ENCODE measurements at regions not wholly inside any gene's neighbourhood (a gene's known extent, or its start where the extent isn't known, plus 50 kb on each side); places are given as distances from the start of the nearest gene placed in this dataset.

- no peak overlapping the region for H3K4me3 ChIP-seq
- DNase-seq (ENCODE audit: low spot score): no peak
- H3K27ac ChIP-seq: no peak overlapping the region
- no peaks in the 10 kb centered on the region for H3K4me1 ChIP-seq
- H3K9me3 ChIP-seq: no peaks in the 10 kb centered on the region
- no peaks in the 10 kb centered on the region for H3K36me3 ChIP-seq
- no peaks in the 10 kb centered on the region for H3K27me3 ChIP-seq
- no peak for TF ChIP-seq CTCF (IDR thresholded peaks at IDR 0.05)
Measured at GRCh38 chr18:57900906-57901435, 97.9 kb upstream of the ATP8B1 start.

GRCh38 chr18:57898506-57899124, 95.5 kb upstream of the ATP8B1 start:
- Histone ChIP-seq H3K27ac (no peak overlapping the region), H3K27me3 (no peaks in the 10 kb centered on the region), H3K36me3 (no peaks in the 10 kb centered on the region), H3K4me3 (no peak overlapping the region), H3K4me1 (no peaks in the 10 kb centered on the region), H3K9me3 (no peaks in the 10 kb centered on the region)
- no peak for DNase-seq (ENCODE audit: low spot score)
- no peak for TF ChIP-seq CTCF (IDR thresholded peaks at IDR 0.05)

GRCh38 chr18:57895182-57895581, 92.1 kb upstream of the ATP8B1 start:
- TF ChIP-seq CTCF (IDR thresholded peaks at IDR 0.05): no peak
- H3K4me1 ChIP-seq: no peaks in the 10 kb centered on the region
- no peak for DNase-seq (ENCODE audit: low spot score)
- H3K27ac ChIP-seq: no peak overlapping the region
- H3K9me3 ChIP-seq: no peaks in the 10 kb centered on the region
- no peaks in the 10 kb centered on the region for H3K27me3 ChIP-seq
- no peak overlapping the region for H3K4me3 ChIP-seq
- no peaks in the 10 kb centered on the region for H3K36me3 ChIP-seq

- no peak for DNase-seq (ENCODE audit: low spot score)
- TF ChIP-seq CTCF (IDR thresholded peaks at IDR 0.05): no peak
- H3K27ac ChIP-seq: no peak overlapping the region
- H3K27me3 ChIP-seq: no peaks in the 10 kb centered on the region
- no peaks in the 10 kb centered on the region for H3K4me1 ChIP-seq
- H3K4me3 ChIP-seq: no peak overlapping the region
- no peaks in the 10 kb centered on the region for H3K36me3 ChIP-seq
- peaks cover 0 to 12% of the 10 kb centered on the region in 2 donors for H3K9me3 ChIP-seq
Measured at GRCh38 chr18:57891707-57892391, 88.7 kb upstream of the ATP8B1 start.

- Histone ChIP-seq H3K27me3 (no peaks in the 10 kb centered on the region), H3K9me3 (peaks cover 0 to 12% of the 10 kb centered on the region in 2 donors), H3K4me3 (no peak overlapping the region), H3K4me1 (no peaks in the 10 kb centered on the region), H3K27ac (no peak overlapping the region), H3K36me3 (no peaks in the 10 kb centered on the region)
- DNase-seq (ENCODE audit: low spot score): no peak
- no peak for TF ChIP-seq CTCF (IDR thresholded peaks at IDR 0.05)
Measured at GRCh38 chr18:57890266-57890665, 87.2 kb upstream of the ATP8B1 start.
